ENCODE measurements at regions not wholly inside any gene's neighbourhood (a gene's known extent, or its start where the extent isn't known, plus 50 kb on each side); places are given as distances from the start of the nearest gene placed in this dataset.

DNA sequence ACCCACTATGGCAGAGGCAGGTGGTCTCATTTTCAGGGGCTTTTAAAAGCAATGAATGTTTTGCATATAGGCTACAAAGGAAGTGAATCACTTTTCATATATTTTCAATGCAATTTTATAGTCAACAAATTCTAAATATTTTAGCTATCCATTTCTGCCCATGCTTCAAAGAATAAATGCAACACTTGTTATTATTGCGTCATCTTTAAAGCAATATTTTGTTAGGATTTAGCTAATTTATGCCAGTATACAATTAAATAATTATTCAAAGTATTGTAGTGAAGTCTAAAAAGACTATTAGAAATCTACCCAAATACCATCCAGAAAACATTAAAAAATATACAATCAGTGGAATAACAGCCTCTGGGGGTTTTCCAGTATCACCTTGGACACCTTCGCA is 509.1 kb upstream of the SPANXN1 start:
- TF ChIP-seq, protein P1, sequence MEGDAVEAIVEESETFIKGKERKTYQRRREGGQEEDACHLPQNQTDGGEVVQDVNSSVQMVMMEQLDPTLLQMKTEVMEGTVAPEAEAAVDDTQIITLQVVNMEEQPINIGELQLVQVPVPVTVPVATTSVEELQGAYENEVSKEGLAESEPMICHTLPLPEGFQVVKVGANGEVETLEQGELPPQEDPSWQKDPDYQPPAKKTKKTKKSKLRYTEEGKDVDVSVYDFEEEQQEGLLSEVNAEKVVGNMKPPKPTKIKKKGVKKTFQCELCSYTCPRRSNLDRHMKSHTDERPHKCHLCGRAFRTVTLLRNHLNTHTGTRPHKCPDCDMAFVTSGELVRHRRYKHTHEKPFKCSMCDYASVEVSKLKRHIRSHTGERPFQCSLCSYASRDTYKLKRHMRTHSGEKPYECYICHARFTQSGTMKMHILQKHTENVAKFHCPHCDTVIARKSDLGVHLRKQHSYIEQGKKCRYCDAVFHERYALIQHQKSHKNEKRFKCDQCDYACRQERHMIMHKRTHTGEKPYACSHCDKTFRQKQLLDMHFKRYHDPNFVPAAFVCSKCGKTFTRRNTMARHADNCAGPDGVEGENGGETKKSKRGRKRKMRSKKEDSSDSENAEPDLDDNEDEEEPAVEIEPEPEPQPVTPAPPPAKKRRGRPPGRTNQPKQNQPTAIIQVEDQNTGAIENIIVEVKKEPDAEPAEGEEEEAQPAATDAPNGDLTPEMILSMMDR (IDR thresholded peaks at IDR 0.05): no peak
- TF ChIP-seq POLR2AphosphoS5 (IDR thresholded peaks at IDR 0.05): no peak
- TF ChIP-seq POLR2A (IDR thresholded peaks at IDR 0.05): no peak

Measured in breast epithelium (tissue), 3 donors.